NCI-H128 (cell line): ENCODE measurements at regions not wholly inside any gene's neighbourhood (a gene's known extent, or its start where the extent isn't known, plus 50 kb on each side); places are given as distances from the start of the nearest gene placed in this dataset.
"Not testable (repeated sequence)": the region's sequence is repeated elsewhere in the genome, so short reads cannot be mapped to it uniquely, and the experiment has no call there.

ENCODE experiments used
- DNase-seq: peaks from one replicate; lab custom pipeline; 2025; ENCODE audit not compliant: unreplicated experiment; lab: John Stamatoyannopoulos, UW

GRCh38 chr5:118076490-118076889 lies 911.9 kb downstream of the DTWD2 start:
- DNase-seq: no peak

- DNase-seq: no peak
These were observed 918.3 kb downstream of the DTWD2 start for GRCh38 chr5:118070041-118070440.

- no peak for DNase-seq
These were observed 918.9 kb downstream of the DTWD2 start for GRCh38 chr5:118069452-118069851.

GRCh38 chr5:118068886-118069285 lies 919.5 kb downstream of the DTWD2 start:
- DNase-seq: no peak

GRCh38 chr5:118063836-118064235 lies 924.5 kb downstream of the DTWD2 start:
- DNase-seq: not testable (repeated sequence)

- DNase-seq: no peak
These were observed 927.5 kb downstream of the DTWD2 start for GRCh38 chr5:118060833-118061232.

- DNase-seq: no peak
These were observed 935.8 kb downstream of the DTWD2 start for GRCh38 chr5:118052503-118052902.

GRCh38 chr5:118044169-118044568 lies 944.2 kb downstream of the DTWD2 start:
- no peak for DNase-seq

- no peak for DNase-seq
These were observed 944.8 kb downstream of the DTWD2 start for GRCh38 chr5:118043531-118043930.

- no peak for DNase-seq
These were observed 946.3 kb downstream of the DTWD2 start for GRCh38 chr5:118042076-118042475.

- DNase-seq: no peak
These were observed 947.9 kb downstream of the DTWD2 start for GRCh38 chr5:118040496-118040895.

- no peak for DNase-seq
These were observed 954.5 kb downstream of the DTWD2 start for GRCh38 chr5:118033686-118034338.

GRCh38 chr5:118029807-118030206 lies 958.5 kb downstream of the DTWD2 start:
- DNase-seq: no peak

- DNase-seq: no peak
These were observed 966.3 kb downstream of the DTWD2 start for GRCh38 chr5:118022062-118022461.

GRCh38 chr5:118017536-118017935 lies 970.8 kb downstream of the DTWD2 start:
- no peak for DNase-seq

- no peak for DNase-seq
These were observed 972.0 kb downstream of the DTWD2 start for GRCh38 chr5:118016396-118016795.

GRCh38 chr5:118015511-118015910 lies 972.8 kb downstream of the DTWD2 start:
- DNase-seq: no peak

GRCh38 chr5:118009741-118010297 lies 978.5 kb downstream of the DTWD2 start:
- DNase-seq: no peak

- no peak for DNase-seq
These were observed 979.6 kb downstream of the DTWD2 start for GRCh38 chr5:118008779-118009178.

GRCh38 chr5:118007262-118007661 lies 981.1 kb downstream of the DTWD2 start:
- DNase-seq: no peak

- no peak for DNase-seq
These were observed 982.1 kb downstream of the DTWD2 start for GRCh38 chr5:118006219-118006618.

GRCh38 chr5:117999939-118000549 lies 988.3 kb downstream of the DTWD2 start:
- no peak for DNase-seq

- DNase-seq: no peak
These were observed 1005.7 kb downstream of the DTWD2 start for GRCh38 chr5:117982691-117983090.
